Neural cell (in vitro differentiated cells): ENCODE measurements at regions not wholly inside any gene's neighbourhood (a gene's known extent, or its start where the extent isn't known, plus 50 kb on each side); places are given as distances from the start of the nearest gene placed in this dataset.

Source experiments
- H2AFZ ChIP-seq: fragments of 200-600, 300-800 bp; sonication (generic), shearing (Covaris generic); 2 replicates; pipeline ENCODE4 v1.6.0; 2014; ENCODE audit warnings: low read depth, mild to moderate bottlenecking, antibody characterized with exemption, low read length, moderate library complexity
- H3F3A ChIP-seq: fragments of 200-600 bp; shearing (Covaris generic); 2 replicates; pipeline ENCODE4 v1.6.1; 2016; ENCODE audit warnings: mild to moderate bottlenecking, moderate library complexity, mixed read lengths, antibody characterized with exemption, low read length; ENCODE audit not compliant: insufficient read depth, poor library complexity, severe bottlenecking
- H3K27ac ChIP-seq: fragments of 200-600, 300-800 bp; sonication (generic), shearing (Covaris generic); 2 replicates; pipeline ENCODE4 v1.5.1; 2014; ENCODE audit warnings: mild to moderate bottlenecking, low read length, moderate library complexity
- H3K27me3 ChIP-seq: fragments of 300-800, 200-600 bp; sonication (generic), shearing (Covaris generic); 2 replicates; pipeline ENCODE4 v1.6.0; 2014; ENCODE audit warnings: mild to moderate bottlenecking, low read depth, low read length, moderate library complexity; ENCODE audit not compliant: insufficient read depth
- H3K36me3 ChIP-seq: fragments of 300-800, 200-600 bp; sonication (generic), shearing (Covaris generic); 2 replicates; pipeline ENCODE4 v1.5.1; 2014; ENCODE audit warnings: mild to moderate bottlenecking, antibody characterized with exemption, low read length, moderate library complexity; ENCODE audit not compliant: insufficient read depth
- H3K4me2 ChIP-seq: fragments of 300-800, 200-600 bp; sonication (generic), shearing (Covaris generic); 2 replicates; pipeline ENCODE4 v1.6.0; 2014; ENCODE audit warnings: mild to moderate bottlenecking, low read length
- H3K4me3 ChIP-seq: fragments of 300-800, 200-600 bp; sonication (generic), shearing (Covaris generic); 2 replicates; pipeline ENCODE4 v1.5.1; 2014; ENCODE audit warnings: mild to moderate bottlenecking, low read length, moderate library complexity
- H3K79me2 ChIP-seq: fragments of 200-600 bp; shearing (Covaris generic); replicated peaks from 2 replicates; pipeline ENCODE4 v1.6.0; 2014; ENCODE audit warnings: mild to moderate bottlenecking, low read length, moderate library complexity; ENCODE audit not compliant: insufficient read depth
- H3K9ac ChIP-seq: fragments of 300-800, 200-600 bp; sonication (generic), shearing (Covaris generic); 2 replicates; pipeline ENCODE4 v1.6.1; 2016; ENCODE audit warnings: mild to moderate bottlenecking, low read length, mixed read lengths
- H3K9me2 ChIP-seq: fragments of 200-600 bp; shearing (Covaris generic); 2 replicates; pipeline ENCODE4 v1.6.1; 2016; ENCODE audit warnings: mild to moderate bottlenecking, low read length, mixed read lengths; ENCODE audit not compliant: insufficient read depth
- H3K9me3 ChIP-seq: fragments of 200-600, 300-800 bp; sonication (generic), shearing (Covaris generic); 2 replicates; pipeline ENCODE4 v1.6.1; 2016; ENCODE audit warnings: mild to moderate bottlenecking, mixed run types, low read length, moderate library complexity, mixed read lengths
- H4K20me1 ChIP-seq: fragments of 200-600 bp; shearing (Covaris generic); 2 replicates; pipeline ENCODE4 v1.6.1; 2016; ENCODE audit warnings: mild to moderate bottlenecking, mixed run types; ENCODE audit not compliant: insufficient read depth
- EP300 ChIP-seq: fragments of 450-650 bp; conservative IDR thresholded peaks from 2 replicates; pipeline ENCODE4 v1.6.1; 2014; ENCODE audit warnings: antibody characterized with exemption, mild to moderate bottlenecking, moderate library complexity; ENCODE audit not compliant: poor library complexity, severe bottlenecking
- EZH2 ChIP-seq: fragments of 200-600, 300-800 bp; shearing (Covaris generic), sonication (generic); IDR thresholded peaks from 2 replicates; pipeline ENCODE4 v1.6.1; 2014; ENCODE audit warnings: antibody characterized with exemption, low read length, borderline replicate concordance, mild to moderate bottlenecking; ENCODE audit not compliant: insufficient read depth, poor library complexity, severe bottlenecking
- MXI1 ChIP-seq: fragments of 450-650 bp; conservative IDR thresholded peaks from 2 replicates; pipeline ENCODE4 v1.6.1; 2014; ENCODE audit warnings: antibody characterized with exemption, mild to moderate bottlenecking; ENCODE audit not compliant: poor library complexity, severe bottlenecking
- POLR2AphosphoS5 ChIP-seq: IDR thresholded peaks from 2 replicates; pipeline ENCODE4 v1.6.1; 2012
- RAD21 ChIP-seq: fragments of 450-650 bp; conservative IDR thresholded peaks from 2 replicates; pipeline ENCODE4 v1.6.1; 2014; ENCODE audit warnings: antibody characterized with exemption, mild to moderate bottlenecking, moderate library complexity
- REST ChIP-seq: IDR thresholded peaks from 2 replicates; pipeline ENCODE4 v1.6.1; 2012; ENCODE audit warnings: borderline replicate concordance
- SMC3 ChIP-seq: fragments of 450-650 bp; conservative IDR thresholded peaks from 2 replicates; pipeline ENCODE4 v1.6.1; 2014; ENCODE audit warnings: antibody characterized with exemption, mild to moderate bottlenecking, moderate library complexity; ENCODE audit not compliant: poor library complexity
- TAF1 ChIP-seq: IDR thresholded peaks from 2 replicates; pipeline ENCODE4 v1.6.1; 2012; ENCODE audit warnings: low read depth
- TF ChIP-seq, protein P1 (sequence below): fragments of 450-650 bp; IDR thresholded peaks from 2 replicates; pipeline ENCODE4 v1.5.1; 2014; ENCODE audit warnings: antibody characterized with exemption, mild to moderate bottlenecking, moderate library complexity; ENCODE audit not compliant: poor library complexity, severe bottlenecking

DNA sequence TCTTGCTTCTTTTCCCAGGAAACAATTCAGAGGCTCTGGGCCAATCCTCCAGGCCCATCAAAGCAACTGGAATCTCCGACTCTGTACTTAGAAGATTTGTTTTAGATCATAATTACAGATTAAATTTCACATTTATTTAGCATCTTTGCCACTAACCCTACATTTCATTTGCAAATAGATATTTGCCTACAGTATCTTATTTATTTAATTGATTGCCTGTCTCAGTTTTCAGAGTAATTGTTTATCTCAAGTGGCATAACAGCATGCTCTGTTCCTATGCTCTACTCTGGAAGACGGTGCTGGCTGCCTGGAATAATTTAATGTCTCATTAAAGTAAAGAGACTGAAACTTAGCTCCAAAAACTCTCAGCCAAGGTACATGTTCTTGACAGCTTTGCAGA, 213.4 kb downstream of the HNMT start:
- no peaks in the 10 kb centered on the region for H3F3A ChIP-seq
- no peak overlapping the region for H2AFZ ChIP-seq
- H3K36me3 ChIP-seq = no peaks in the 10 kb centered on the region
- H3K9me2 ChIP-seq = no peaks in the 10 kb centered on the region
- no peak overlapping the region for H3K4me3 ChIP-seq
- no peak overlapping the region for H3K4me2 ChIP-seq
- no peaks in the 10 kb centered on the region for H3K27me3 ChIP-seq
- H3K79me2 ChIP-seq = no peaks in the 10 kb centered on the region
- H4K20me1 ChIP-seq = no peaks in the 10 kb centered on the region
- no peak overlapping the region for H3K27ac ChIP-seq
- H3K9ac ChIP-seq = no peak overlapping the region
- no peaks in the 10 kb centered on the region for H3K9me3 ChIP-seq
- no peak for TF ChIP-seq RAD21
- TF ChIP-seq TAF1 = no peak
- TF ChIP-seq POLR2AphosphoS5 = no peak
- TF ChIP-seq, protein P1, sequence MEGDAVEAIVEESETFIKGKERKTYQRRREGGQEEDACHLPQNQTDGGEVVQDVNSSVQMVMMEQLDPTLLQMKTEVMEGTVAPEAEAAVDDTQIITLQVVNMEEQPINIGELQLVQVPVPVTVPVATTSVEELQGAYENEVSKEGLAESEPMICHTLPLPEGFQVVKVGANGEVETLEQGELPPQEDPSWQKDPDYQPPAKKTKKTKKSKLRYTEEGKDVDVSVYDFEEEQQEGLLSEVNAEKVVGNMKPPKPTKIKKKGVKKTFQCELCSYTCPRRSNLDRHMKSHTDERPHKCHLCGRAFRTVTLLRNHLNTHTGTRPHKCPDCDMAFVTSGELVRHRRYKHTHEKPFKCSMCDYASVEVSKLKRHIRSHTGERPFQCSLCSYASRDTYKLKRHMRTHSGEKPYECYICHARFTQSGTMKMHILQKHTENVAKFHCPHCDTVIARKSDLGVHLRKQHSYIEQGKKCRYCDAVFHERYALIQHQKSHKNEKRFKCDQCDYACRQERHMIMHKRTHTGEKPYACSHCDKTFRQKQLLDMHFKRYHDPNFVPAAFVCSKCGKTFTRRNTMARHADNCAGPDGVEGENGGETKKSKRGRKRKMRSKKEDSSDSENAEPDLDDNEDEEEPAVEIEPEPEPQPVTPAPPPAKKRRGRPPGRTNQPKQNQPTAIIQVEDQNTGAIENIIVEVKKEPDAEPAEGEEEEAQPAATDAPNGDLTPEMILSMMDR = no peak
- TF ChIP-seq REST = no peak
- no peak for TF ChIP-seq EP300
- TF ChIP-seq MXI1 = no peak
- TF ChIP-seq SMC3 = no peak
- TF ChIP-seq EZH2 = no peak

- peak; percentile 20 for TF ChIP-seq RAD21
- no peak for TF ChIP-seq REST
- H3K79me2 ChIP-seq = no peaks in the 10 kb centered on the region
- H3K36me3 ChIP-seq = no peaks in the 10 kb centered on the region
- H3K27me3 ChIP-seq = no peaks in the 10 kb centered on the region
- no peak overlapping the region for H3K27ac ChIP-seq
- H3K4me3 ChIP-seq = no peak overlapping the region
- H3F3A ChIP-seq = no peaks in the 10 kb centered on the region
- no peak overlapping the region for H3K4me2 ChIP-seq
- H3K9me2 ChIP-seq = no peaks in the 10 kb centered on the region
- no peaks in the 10 kb centered on the region for H3K9me3 ChIP-seq
- no peaks in the 10 kb centered on the region for H4K20me1 ChIP-seq
- H2AFZ ChIP-seq = no peak overlapping the region
- H3K9ac ChIP-seq = no peak overlapping the region
These were observed 216.6 kb downstream of the HNMT start for GRCh38 chr2:138180692-138181386.
